PC-3 (cell line): ENCODE measurements at regions not wholly inside any gene's neighbourhood (a gene's known extent, or its start where the extent isn't known, plus 50 kb on each side); places are given as distances from the start of the nearest gene placed in this dataset.

ENCODE experiments used
- ATAC-seq: fragments of 200-7000 bp; cut with Tn5 transposase; 2 replicates; pipeline ENCODE4 v1.9.1; 2020; ENCODE audit warnings: mild to moderate bottlenecking, moderate library complexity
- BruUV-seq: library from RNA; stranded (reverse); fragments of 400-500 nt; replicated peaks from 2 replicates; lab custom pipeline; 2021; lab: Mats Ljungman, UMichigan
- CTCF ChIA-PET: fragments of 300-600 bp; sonication (Branson Sonifier 250); formaldehyde crosslinking; loops from one replicate; lab custom pipeline; 2022; ENCODE audit warnings: antibody characterized with exemption; lab: Charles Lee
- POLR2A ChIA-PET: fragments of 300-600 bp; sonication (Branson Sonifier 250); formaldehyde crosslinking; loops from one replicate; lab custom pipeline; 2022; ENCODE audit warnings: antibody characterized with exemption; ENCODE audit not compliant: unreplicated experiment; lab: Charles Lee
- DNase-seq: peaks from one replicate; pipeline ENCODE4 v3.0.0-alpha.2; 2015
- H2AFZ ChIP-seq: fragments of 300-600 bp; sonication (generic); 2 replicates; pipeline ENCODE4 v1.6.0; 2016; ENCODE audit warnings: antibody characterized with exemption, low read length
- H3F3A ChIP-seq: fragments of 300-600 bp; sonication (generic); one replicate; pipeline ENCODE4 v1.6.0; 2017; ENCODE audit warnings: antibody characterized with exemption, low read length, control low read depth, mild to moderate bottlenecking; ENCODE audit not compliant: unreplicated experiment
- H3K27ac ChIP-seq: fragments of 300-600 bp; sonication (generic); 2 replicates; pipeline ENCODE4 v1.5.1; 2016; ENCODE audit warnings: mild to moderate bottlenecking, low read length
- H3K27me3 ChIP-seq: fragments of 300-600 bp; sonication (generic); 2 replicates; pipeline ENCODE4 v1.6.1; 2016; ENCODE audit warnings: low read length, mixed read lengths
- H3K36me3 ChIP-seq: fragments of 300-600 bp; sonication (generic); 2 replicates; pipeline ENCODE4 v1.6.1; 2016; ENCODE audit warnings: low read depth, mixed run types, low read length, mixed read lengths
- H3K4me1 ChIP-seq: fragments of 300-600 bp; sonication (generic); 2 replicates; pipeline ENCODE4 v1.5.1; 2016; ENCODE audit warnings: low read length; ENCODE audit not compliant: insufficient read depth
- H3K4me2 ChIP-seq: fragments of 300-600 bp; sonication (generic); 2 replicates; pipeline ENCODE4 v1.6.0; 2016; ENCODE audit warnings: low read length
- H3K4me3 ChIP-seq: fragments of 300-600 bp; sonication (generic); 2 replicates; pipeline ENCODE4 v1.5.1; 2016; ENCODE audit warnings: mild to moderate bottlenecking, low read length, mixed read lengths
- H3K79me2 ChIP-seq: fragments of 300-600 bp; sonication (generic); 2 replicates; pipeline ENCODE4 v1.6.1; 2017; ENCODE audit warnings: low read length, mixed read lengths
- H3K9ac ChIP-seq: fragments of 300-600 bp; sonication (generic); 2 replicates; pipeline ENCODE4 v1.6.0; 2016; ENCODE audit warnings: mild to moderate bottlenecking, low read length
- H3K9me2 ChIP-seq: fragments of 300-600 bp; sonication (generic); replicated peaks from 2 replicates; pipeline ENCODE4 v1.6.1; 2016; ENCODE audit warnings: mixed run types, low read length, mixed read lengths
- H3K9me3 ChIP-seq: fragments of 300-600 bp; sonication (generic); 2 replicates; pipeline ENCODE4 v1.6.1; 2016; ENCODE audit warnings: low read length, mixed read lengths
- H4K20me1 ChIP-seq: fragments of 300-600 bp; sonication (generic); 2 replicates; pipeline ENCODE4 v1.6.1; 2016; ENCODE audit warnings: low read length, mixed read lengths
- EZH2 ChIP-seq: fragments of 300-600 bp; sonication (generic); IDR thresholded peaks from one replicate; pipeline ENCODE4 v1.6.1; 2017; ENCODE audit warnings: antibody characterized with exemption, mild to moderate bottlenecking, low read length; ENCODE audit not compliant: unreplicated experiment
- EZH2phosphoT487 ChIP-seq: fragments of 300-600 bp; sonication (generic); IDR thresholded peaks from 2 replicates; pipeline ENCODE4 v1.6.1; 2018; ENCODE audit warnings: mild to moderate bottlenecking, antibody characterized with exemption, low read length, borderline replicate concordance
- intact Hi-C: fragments of 100-400 bp; cut with micrococcal nuclease; formaldehyde crosslinking; loops from 2 replicates; pipeline ENCODE4 v1.9.0; 2023
- TF ChIP-seq, protein P1 (sequence below): fragments of 300-600 bp; sonication (generic); conservative IDR thresholded peaks from 2 replicates; pipeline ENCODE4 v1.5.1; 2017; ENCODE audit warnings: antibody characterized with exemption, low read depth, mild to moderate bottlenecking, low read length

DNA sequence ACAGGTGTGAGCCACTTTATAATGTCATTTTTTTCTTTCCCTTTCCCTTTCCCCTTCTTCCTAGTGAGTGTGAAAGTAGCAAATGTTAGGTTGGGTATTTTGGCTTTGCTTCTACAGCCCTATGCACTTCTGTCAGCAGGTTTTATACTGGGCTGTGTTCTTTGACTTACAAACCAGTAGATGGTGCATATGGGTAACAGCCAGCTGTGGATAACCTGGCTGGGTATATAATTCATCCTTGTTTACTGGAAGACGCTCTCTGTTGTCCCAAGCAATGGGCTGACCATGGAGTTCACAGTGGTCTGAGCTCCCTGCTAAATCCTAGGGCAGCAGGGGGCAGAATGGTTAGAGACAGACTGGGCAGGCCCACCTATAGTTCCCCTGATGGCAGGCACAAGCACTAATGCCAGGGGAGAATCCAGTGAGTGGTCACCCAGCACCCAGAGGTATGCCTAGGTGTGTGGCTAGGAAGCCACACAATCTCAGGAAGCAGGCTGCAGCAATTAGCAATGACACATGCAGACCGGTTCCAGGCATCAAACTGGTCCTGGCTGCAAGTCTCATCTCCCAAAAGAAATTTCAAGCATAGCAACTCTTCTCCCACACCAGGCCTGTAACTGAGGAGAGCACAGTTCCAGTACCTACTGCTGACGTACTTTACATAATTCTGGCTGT lies 592.7 kb upstream of the MAN1A1 start:
- no peak overlapping the region for H3K4me3 ChIP-seq
- no peaks in the 10 kb centered on the region for H3K36me3 ChIP-seq
- H3K9ac ChIP-seq: no peak overlapping the region
- no peaks in the 10 kb centered on the region for H3K9me3 ChIP-seq
- no peak for ATAC-seq
- intact Hi-C loops: no loop called here
- DNase-seq: no peak
- H2AFZ ChIP-seq: no peak overlapping the region
- CTCF ChIA-PET: no interaction called here
- no peak overlapping the region for H3K4me2 ChIP-seq
- BruUV-seq: no TSS peak
- H3K9me2 ChIP-seq: no peaks in the 10 kb centered on the region
- POLR2A ChIA-PET: no interaction called here
- H3F3A ChIP-seq: no peaks in the 10 kb centered on the region
- no peaks in the 10 kb centered on the region for H3K27me3 ChIP-seq
- no peaks in the 10 kb centered on the region for H3K4me1 ChIP-seq
- TF ChIP-seq EZH2: no peak
- TF ChIP-seq, protein P1, sequence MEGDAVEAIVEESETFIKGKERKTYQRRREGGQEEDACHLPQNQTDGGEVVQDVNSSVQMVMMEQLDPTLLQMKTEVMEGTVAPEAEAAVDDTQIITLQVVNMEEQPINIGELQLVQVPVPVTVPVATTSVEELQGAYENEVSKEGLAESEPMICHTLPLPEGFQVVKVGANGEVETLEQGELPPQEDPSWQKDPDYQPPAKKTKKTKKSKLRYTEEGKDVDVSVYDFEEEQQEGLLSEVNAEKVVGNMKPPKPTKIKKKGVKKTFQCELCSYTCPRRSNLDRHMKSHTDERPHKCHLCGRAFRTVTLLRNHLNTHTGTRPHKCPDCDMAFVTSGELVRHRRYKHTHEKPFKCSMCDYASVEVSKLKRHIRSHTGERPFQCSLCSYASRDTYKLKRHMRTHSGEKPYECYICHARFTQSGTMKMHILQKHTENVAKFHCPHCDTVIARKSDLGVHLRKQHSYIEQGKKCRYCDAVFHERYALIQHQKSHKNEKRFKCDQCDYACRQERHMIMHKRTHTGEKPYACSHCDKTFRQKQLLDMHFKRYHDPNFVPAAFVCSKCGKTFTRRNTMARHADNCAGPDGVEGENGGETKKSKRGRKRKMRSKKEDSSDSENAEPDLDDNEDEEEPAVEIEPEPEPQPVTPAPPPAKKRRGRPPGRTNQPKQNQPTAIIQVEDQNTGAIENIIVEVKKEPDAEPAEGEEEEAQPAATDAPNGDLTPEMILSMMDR: no peak
- no peak for TF ChIP-seq EZH2phosphoT487
- H4K20me1 ChIP-seq: no peaks in the 10 kb centered on the region
- no peaks in the 10 kb centered on the region for H3K79me2 ChIP-seq
- no peak overlapping the region for H3K27ac ChIP-seq

DNA sequence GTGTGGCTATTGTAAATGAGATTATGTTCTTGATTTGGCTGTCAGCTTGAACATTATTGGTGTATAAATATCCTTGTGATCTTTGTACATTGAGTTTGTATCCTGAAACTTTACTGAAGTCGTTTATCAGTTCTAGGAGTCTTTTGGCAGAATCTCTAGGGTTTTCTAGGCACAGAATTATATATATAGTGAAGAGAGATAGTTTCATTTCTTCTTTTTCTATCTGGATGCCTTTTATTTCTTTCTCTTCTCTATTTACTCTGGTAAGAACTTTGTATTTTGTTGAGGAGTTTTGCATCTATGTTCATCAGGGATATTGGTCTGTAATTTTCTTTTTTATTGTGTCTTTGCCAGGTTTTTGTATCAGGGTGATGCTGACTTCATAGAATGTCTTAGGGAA lies 589.2 kb upstream of the MAN1A1 start:
- Histone ChIP-seq H3K79me2 (no peaks in the 10 kb centered on the region), H3K4me2 (no peak overlapping the region), H3K36me3 (no peaks in the 10 kb centered on the region), H3K9me3 (no peaks in the 10 kb centered on the region), H3K9me2 (no peaks in the 10 kb centered on the region), H3F3A (no peaks in the 10 kb centered on the region), H2AFZ (no peak overlapping the region), H3K27ac (no peak overlapping the region), H4K20me1 (no peaks in the 10 kb centered on the region), H3K4me3 (no peak overlapping the region), H3K27me3 (no peaks in the 10 kb centered on the region), H3K4me1 (no peaks in the 10 kb centered on the region), H3K9ac (no peak overlapping the region)
- intact Hi-C loops: no loop called here
- ChIA-PET CTCF (no interaction called here), POLR2A (no interaction called here)
- no peak for DNase-seq
- no peak for ATAC-seq
- TF ChIP-seq EZH2phosphoT487: no peak
- BruUV-seq: no TSS peak

DNA sequence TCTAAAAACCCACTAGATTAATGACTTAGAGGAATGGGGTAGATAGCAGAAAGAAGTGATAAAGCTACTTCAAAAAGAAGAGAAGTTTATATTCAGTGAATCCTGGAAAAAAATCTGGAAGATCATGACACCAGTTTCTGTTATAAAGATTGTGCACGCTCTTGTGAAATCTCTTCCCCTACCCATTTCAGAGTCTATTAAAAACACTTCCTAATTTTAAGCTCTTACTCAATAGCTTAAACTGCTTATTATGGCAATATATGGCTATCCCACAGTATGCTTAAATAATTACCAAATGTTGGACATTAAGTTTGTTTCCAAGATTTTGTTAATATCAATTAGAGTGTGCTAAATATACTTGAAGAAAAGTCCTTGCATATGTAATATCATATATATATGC lies 585.3 kb upstream of the MAN1A1 start:
- Histone ChIP-seq H4K20me1 (no peaks in the 10 kb centered on the region), H3K36me3 (no peaks in the 10 kb centered on the region), H3K9ac (no peak overlapping the region), H2AFZ (no peak overlapping the region), H3K27me3 (no peaks in the 10 kb centered on the region), H3K9me2 (no peaks in the 10 kb centered on the region), H3K4me3 (no peak overlapping the region), H3K9me3 (no peaks in the 10 kb centered on the region), H3F3A (no peaks in the 10 kb centered on the region), H3K4me2 (no peak overlapping the region), H3K4me1 (no peaks in the 10 kb centered on the region), H3K27ac (no peak overlapping the region), H3K79me2 (no peaks in the 10 kb centered on the region)
- TF ChIP-seq, protein P1: no peak
- TF ChIP-seq EZH2 (no peak), EZH2phosphoT487 (no peak)
- no peak for ATAC-seq
- ChIA-PET POLR2A (no interaction called here), CTCF (no interaction called here)
- DNase-seq: no peak
- BruUV-seq: no TSS peak
- intact Hi-C loops: no loop called here
